Subcutaneous abdominal adipose tissue (tissue), 5 donors: ENCODE measurements at regions not wholly inside any gene's neighbourhood (a gene's known extent, or its start where the extent isn't known, plus 50 kb on each side); places are given as distances from the start of the nearest gene placed in this dataset.
A peak's percentile ranks its signal among the peaks of the same experiment; 100 is the strongest.

Experiments used
- H3K27ac ChIP-seq: one replicate; pipeline ENCODE4 v1.7.0; 2013; ENCODE audit warnings: low read depth, mild to moderate bottlenecking, inconsistent platforms, low read length, moderate library complexity
- H3K27me3 ChIP-seq, 5 donors: one replicate each; pipeline ENCODE4 v1.7.0; 2013; ENCODE audit warnings: low read length in 5 of 5, inconsistent platforms in 1 of 5; ENCODE audit not compliant: control insufficient read depth in 5 of 5, insufficient read depth in 4 of 5
- H3K36me3 ChIP-seq, 5 donors: one replicate each; pipeline ENCODE4 v1.7.0; 2013; ENCODE audit warnings: low read length in 5 of 5; ENCODE audit not compliant: control insufficient read depth in 5 of 5, insufficient read depth in 5 of 5
- H3K4me1 ChIP-seq, 5 donors: one replicate each; pipeline ENCODE4 v1.7.0; 2013; ENCODE audit warnings: low read length in 5 of 5, mild to moderate bottlenecking in 3 of 5, moderate library complexity in 1 of 5; ENCODE audit not compliant: control insufficient read depth in 5 of 5, insufficient read depth in 5 of 5
- H3K4me3 ChIP-seq, 5 donors: one replicate each; pipeline ENCODE4 v1.7.0; 2013; ENCODE audit warnings: low read length in 5 of 5, low read depth in 1 of 5
- H3K9ac ChIP-seq, 5 donors: one replicate each; pipeline ENCODE4 v1.7.0; 2013; ENCODE audit warnings: low read length in 5 of 5, mild to moderate bottlenecking in 4 of 5, moderate library complexity in 3 of 5
- H3K9me3 ChIP-seq, 5 donors: one replicate each; pipeline ENCODE4 v1.7.0; 2013; ENCODE audit warnings: low read length in 5 of 5; ENCODE audit not compliant: control insufficient read depth in 5 of 5
- donor health status: healthy.
- donor health status: healthy.
- donor health status: healthy.
- donor health status: healthy.
- donor health status: healthy.

GRCh38 chr2:64858541-64859311, 130.5 kb upstream of the SLC1A4 start:
- Histone ChIP-seq H3K27ac (peak overlapping the region; percentile 92), H3K4me3 (peak overlapping the region in 4 of 5 donors; percentile 48 to 64 (median 54)), H3K4me1 (peaks cover 17 to 59% (median 39%) of the 10 kb centered on the region in 5 donors), H3K27me3 (no peaks in the 10 kb centered on the region), H3K9ac (peak overlapping the region in 4 of 5 donors; percentile 67 to 78 (median 72)), H3K9me3 (peaks cover 0 to 4% (median 0%) of the 10 kb centered on the region in 5 donors), H3K36me3 (no peaks in the 10 kb centered on the region)

- H3K36me3 ChIP-seq = no peaks in the 10 kb centered on the region
- peak overlapping the region; percentile 48 to 64 (median 57) for H3K4me3 ChIP-seq
- no peaks in the 10 kb centered on the region for H3K27me3 ChIP-seq
- H3K9ac ChIP-seq = peak overlapping the region in 4 of 5 donors; percentile 67 to 78 (median 72)
- peaks cover 0 to 4% (median 0%) of the 10 kb centered on the region in 5 donors for H3K9me3 ChIP-seq
- H3K27ac ChIP-seq = peak overlapping the region; percentile 92
- peaks cover 17 to 63% (median 45%) of the 10 kb centered on the region in 5 donors for H3K4me1 ChIP-seq
These were observed 129.6 kb upstream of the SLC1A4 start for GRCh38 chr2:64859312-64860212.

- Histone ChIP-seq H3K4me3 (peak overlapping the region in 4 of 5 donors; percentile 50 to 64 (median 60)), H3K9me3 (peaks cover 0 to 4% (median 0%) of the 10 kb centered on the region in 5 donors), H3K9ac (peak overlapping the region in 3 of 5 donors; percentile 53 to 78 (median 72)), H3K4me1 (peaks cover 17 to 60% (median 45%) of the 10 kb centered on the region in 5 donors), H3K27ac (peak overlapping the region; percentile 92), H3K27me3 (no peaks in the 10 kb centered on the region), H3K36me3 (no peaks in the 10 kb centered on the region)
These were observed 128.8 kb upstream of the SLC1A4 start for GRCh38 chr2:64860276-64860885.

GRCh38 chr2:64860936-64861335, 128.3 kb upstream of the SLC1A4 start:
- Histone ChIP-seq H3K27me3 (no peaks in the 10 kb centered on the region), H3K9me3 (peaks cover 0 to 4% (median 0%) of the 10 kb centered on the region in 5 donors), H3K36me3 (no peaks in the 10 kb centered on the region), H3K4me3 (no peak overlapping the region), H3K4me1 (peaks cover 20 to 63% (median 48%) of the 10 kb centered on the region in 5 donors), H3K27ac (no peak overlapping the region), H3K9ac (peak overlapping the region in 1 of 5 donors; percentile 30)

- peak overlapping the region in 1 of 5 donors; percentile 30 for H3K9ac ChIP-seq
- no peak overlapping the region for H3K4me3 ChIP-seq
- peaks cover 24 to 70% (median 55%) of the 10 kb centered on the region in 5 donors for H3K4me1 ChIP-seq
These were observed 127.5 kb upstream of the SLC1A4 start for GRCh38 chr2:64861452-64862397.

GRCh38 chr2:64862623-64863022, 126.6 kb upstream of the SLC1A4 start:
- H3K9me3 ChIP-seq = peaks cover 0 to 4% (median 0%) of the 10 kb centered on the region in 5 donors
- H3K27ac ChIP-seq = no peak overlapping the region
- H3K27me3 ChIP-seq = no peaks in the 10 kb centered on the region
- H3K36me3 ChIP-seq = no peaks in the 10 kb centered on the region
- no peak overlapping the region for H3K4me3 ChIP-seq
- H3K9ac ChIP-seq = no peak overlapping the region
- H3K4me1 ChIP-seq = peaks cover 22 to 66% (median 50%) of the 10 kb centered on the region in 5 donors

More at GRCh38 chr2:64861452-64862397, 127.5 kb upstream of the SLC1A4 start:
- H3K27me3 ChIP-seq = no peaks in the 10 kb centered on the region
- H3K27ac ChIP-seq = no peak overlapping the region
- peaks cover 0 to 4% (median 0%) of the 10 kb centered on the region in 5 donors for H3K9me3 ChIP-seq
- H3K36me3 ChIP-seq = no peaks in the 10 kb centered on the region

- H3K9me3 ChIP-seq = peaks cover 0 to 4% (median 0%) of the 10 kb centered on the region in 5 donors
- H3K4me3 ChIP-seq = no peak overlapping the region
- no peaks in the 10 kb centered on the region for H3K36me3 ChIP-seq
- H3K4me1 ChIP-seq = peaks cover 18 to 60% (median 43%) of the 10 kb centered on the region in 5 donors
- no peak overlapping the region for H3K9ac ChIP-seq
- no peaks in the 10 kb centered on the region for H3K27me3 ChIP-seq
- no peak overlapping the region for H3K27ac ChIP-seq
These were observed 125.9 kb upstream of the SLC1A4 start for GRCh38 chr2:64863097-64863820.

- peaks cover 8 to 40% (median 28%) of the 10 kb centered on the region in 5 donors for H3K4me1 ChIP-seq
- peak overlapping the region in 4 of 5 donors; percentile 76 to 89 (median 85) for H3K9ac ChIP-seq
- H3K27me3 ChIP-seq = no peaks in the 10 kb centered on the region
- peak overlapping the region; percentile 92 for H3K27ac ChIP-seq
- H3K36me3 ChIP-seq = no peaks in the 10 kb centered on the region
- peaks cover 0 to 4% (median 0%) of the 10 kb centered on the region in 5 donors for H3K9me3 ChIP-seq
- peak overlapping the region; percentile 53 to 81 (median 69) for H3K4me3 ChIP-seq
These were observed 123.9 kb upstream of the SLC1A4 start for GRCh38 chr2:64865073-64865830.
